ENCODE measurements at regions not wholly inside any gene's neighbourhood (a gene's known extent, or its start where the extent isn't known, plus 50 kb on each side); places are given as distances from the start of the nearest gene placed in this dataset.

- TF ChIP-seq CTCF (IDR thresholded peaks at IDR 0.05): no peak
- Mint-ChIP-seq H3K27me3 (ENCODE audit: low read depth, poor library complexity) (peaks cover 14% of the 10 kb centered on the region), H3K27ac (no peak overlapping the region), H3K9me3 (peaks cover 33% of the 10 kb centered on the region), H3K36me3 (ENCODE audit: low read depth) (no peaks in the 10 kb centered on the region), H3K4me1 (no peaks in the 10 kb centered on the region), H3K4me3 (no peak overlapping the region)
- no peak for DNase-seq
These were observed 87.1 kb upstream of the PAXBP1 start for GRCh38 chr21:32858628-32859027.

DNA sequence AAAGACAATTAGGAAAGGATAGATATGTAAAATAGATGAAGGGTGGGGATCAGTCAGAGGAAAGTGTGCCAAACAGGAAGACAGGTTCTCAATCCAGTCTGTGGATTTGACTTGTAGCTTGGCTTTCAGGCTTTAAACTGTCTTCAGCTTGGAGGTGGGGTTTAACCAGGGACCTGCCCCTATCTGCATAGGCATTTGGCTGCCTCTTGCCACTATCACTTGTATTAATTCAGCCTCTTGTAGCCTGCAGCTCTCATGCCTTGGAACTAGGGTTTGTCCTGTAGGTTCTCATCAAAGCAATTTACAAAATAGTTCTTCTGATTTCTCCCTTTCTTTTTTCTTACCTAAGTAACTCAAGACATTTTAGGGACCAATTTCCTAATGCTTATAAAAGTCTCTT lies 88.8 kb upstream of the PAXBP1 start:
- Mint-ChIP-seq H3K9me3 (peaks cover 21% of the 10 kb centered on the region), H3K27me3 (ENCODE audit: low read depth, poor library complexity) (peaks cover 14% of the 10 kb centered on the region), H3K36me3 (ENCODE audit: low read depth) (no peaks in the 10 kb centered on the region), H3K4me1 (no peaks in the 10 kb centered on the region), H3K4me3 (no peak overlapping the region), H3K27ac (no peak overlapping the region)
- no peak for DNase-seq
- no peak for TF ChIP-seq CTCF (IDR thresholded peaks at IDR 0.05)

DNA sequence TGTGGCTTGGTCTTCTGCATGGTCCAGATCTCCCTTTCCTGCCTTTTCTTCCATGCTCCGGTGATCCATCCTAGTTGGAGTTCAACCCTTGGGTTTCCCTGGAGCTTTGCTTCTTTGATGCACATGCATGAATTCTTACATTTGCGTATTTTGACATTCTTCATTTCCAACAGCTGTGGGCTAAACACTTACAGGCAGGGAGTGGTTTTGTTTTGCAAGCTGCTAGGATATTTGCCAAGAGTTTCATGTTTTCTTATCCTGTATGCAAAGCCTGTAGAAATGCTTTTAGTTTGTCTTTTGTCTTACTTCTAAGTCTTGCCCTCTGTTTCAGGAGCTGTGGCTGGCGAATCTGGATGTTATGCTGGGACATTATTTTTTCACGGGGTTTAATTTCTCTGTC lies 90.3 kb upstream of the PAXBP1 start:
- Mint-ChIP-seq H3K27me3 (ENCODE audit: low read depth, poor library complexity) (peaks cover 21% of the 10 kb centered on the region), H3K4me1 (no peaks in the 10 kb centered on the region), H3K9me3 (peaks cover 10% of the 10 kb centered on the region), H3K4me3 (no peak overlapping the region), H3K36me3 (ENCODE audit: low read depth) (no peaks in the 10 kb centered on the region), H3K27ac (no peak overlapping the region)
- TF ChIP-seq CTCF (IDR thresholded peaks at IDR 0.05): no peak
- DNase-seq: no peak

DNA sequence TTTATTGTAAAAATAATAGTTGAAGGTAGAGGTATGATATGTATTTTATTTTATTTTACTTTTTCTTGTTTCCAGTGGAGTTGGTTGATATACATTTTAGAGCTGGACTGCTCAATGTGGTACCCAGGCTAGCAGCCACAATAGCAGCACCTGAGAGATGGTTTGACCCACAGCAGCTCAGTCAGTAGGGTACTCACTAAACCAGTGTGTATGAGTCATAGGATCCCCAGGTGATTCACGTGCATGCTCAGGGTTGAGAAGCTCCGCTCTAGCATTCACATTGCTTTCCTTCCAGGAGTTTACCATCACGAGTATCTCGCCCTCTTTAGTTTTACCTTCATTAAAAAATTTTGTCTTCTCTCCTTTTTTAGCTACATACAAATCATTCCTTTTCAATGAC lies 96.0 kb upstream of the PAXBP1 start:
- Mint-ChIP-seq H3K27ac (no peak overlapping the region), H3K4me3 (no peak overlapping the region), H3K9me3 (no peaks in the 10 kb centered on the region), H3K4me1 (no peaks in the 10 kb centered on the region), H3K36me3 (ENCODE audit: low read depth) (no peaks in the 10 kb centered on the region), H3K27me3 (ENCODE audit: low read depth, poor library complexity) (peaks cover 26% of the 10 kb centered on the region)
- TF ChIP-seq CTCF (IDR thresholded peaks at IDR 0.05): no peak
- no peak for DNase-seq

DNA sequence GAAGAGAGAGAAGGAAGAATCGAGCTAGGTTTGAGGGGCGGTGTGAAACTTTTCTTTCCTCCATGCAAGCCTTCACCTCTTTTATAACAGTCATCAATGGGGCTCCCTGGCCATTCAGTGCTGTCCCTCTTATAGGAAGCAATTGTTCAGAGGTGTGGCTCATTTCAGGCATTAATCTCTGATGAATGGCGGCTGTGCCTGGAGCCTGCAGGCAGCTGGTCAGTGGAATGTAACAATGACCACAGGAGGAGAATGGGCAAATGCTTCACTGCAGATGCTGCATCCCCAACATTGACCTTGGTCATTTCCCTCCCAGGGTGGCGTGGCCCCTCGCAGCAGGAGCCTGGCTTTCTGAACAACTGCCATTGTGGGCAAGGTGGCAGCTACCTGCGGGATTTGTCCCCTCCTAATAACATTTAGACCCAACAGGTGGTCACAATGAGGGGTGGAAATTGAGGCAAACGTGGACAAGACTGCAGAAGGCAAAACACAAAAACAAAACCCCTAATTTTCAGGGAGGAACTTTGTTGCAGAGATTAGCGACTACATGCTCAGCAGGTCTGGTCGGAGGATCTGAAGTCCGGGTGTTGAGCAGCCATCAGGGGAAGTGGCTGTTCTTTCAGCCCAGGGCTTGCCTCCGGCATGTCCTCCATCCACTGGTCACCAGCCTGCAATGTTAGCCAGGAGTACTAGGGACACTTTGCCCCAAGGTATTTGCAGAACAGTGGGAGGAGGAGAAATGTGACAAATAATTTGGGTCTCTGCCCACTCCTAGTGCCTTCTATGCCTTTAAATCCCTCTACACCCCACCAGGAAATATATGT lies 97.3 kb upstream of the PAXBP1 start:
- Mint-ChIP-seq H3K27me3 (ENCODE audit: low read depth, poor library complexity) (peaks cover 16% of the 10 kb centered on the region), H3K27ac (no peak overlapping the region), H3K4me1 (no peaks in the 10 kb centered on the region), H3K36me3 (ENCODE audit: low read depth) (no peaks in the 10 kb centered on the region), H3K4me3 (no peak overlapping the region), H3K9me3 (no peaks in the 10 kb centered on the region)
- DNase-seq: no peak
- TF ChIP-seq CTCF (IDR thresholded peaks at IDR 0.05): no peak

DNA sequence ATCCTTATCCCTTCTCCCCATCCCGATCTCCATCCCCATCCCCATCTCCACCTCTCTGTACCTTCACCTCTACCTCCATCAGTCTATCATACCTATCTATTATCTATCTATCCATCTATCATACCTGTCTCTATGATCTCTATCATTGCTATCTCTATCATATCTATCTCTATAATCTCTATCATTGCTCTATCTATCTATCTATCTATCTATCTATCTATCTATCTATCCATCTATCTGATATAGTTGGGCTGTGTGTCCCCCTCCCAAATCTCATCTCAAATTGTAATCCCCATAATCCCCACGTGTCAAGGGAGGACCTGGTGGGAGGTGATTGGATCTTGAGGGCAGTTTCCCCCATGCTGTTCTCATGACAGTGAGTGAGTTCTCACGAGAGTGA lies 97.9 kb upstream of the PAXBP1 start:
- no peaks in the 10 kb centered on the region for H3K36me3 Mint-ChIP-seq (ENCODE audit: low read depth)
- no peak for DNase-seq
- H3K27ac Mint-ChIP-seq: no peak overlapping the region
- no peaks in the 10 kb centered on the region for H3K4me1 Mint-ChIP-seq
- peaks cover 2% of the 10 kb centered on the region for H3K9me3 Mint-ChIP-seq
- no peak overlapping the region for H3K4me3 Mint-ChIP-seq
- no peak for TF ChIP-seq CTCF (IDR thresholded peaks at IDR 0.05)
- peaks cover 16% of the 10 kb centered on the region for H3K27me3 Mint-ChIP-seq (ENCODE audit: low read depth, poor library complexity)
